HCT116 (cell line): ENCODE measurements at regions not wholly inside any gene's neighbourhood (a gene's known extent, or its start where the extent isn't known, plus 50 kb on each side); places are given as distances from the start of the nearest gene placed in this dataset.
"Not testable (repeated sequence)": the region's sequence is repeated elsewhere in the genome, so short reads cannot be mapped to it uniquely, and the experiment has no call there.

ENCODE experiments used
- ATAC-seq: fragments of 200-7000 bp; cut with Tn5 transposase; 2 replicates; pipeline ENCODE4 v1.9.1; 2020; ENCODE audit warnings: mild to moderate bottlenecking, moderate library complexity
- BruUV-seq: library from RNA; stranded (reverse); fragments of 400-500 nt; replicated peaks from 2 replicates; lab custom pipeline; 2021; lab: Mats Ljungman, UMichigan
- CTCF ChIA-PET: fragments of 300-600 bp; sonication (Branson Sonifier 250); formaldehyde crosslinking; loops from one replicate; lab custom pipeline; 2021; ENCODE audit warnings: antibody characterized with exemption; lab: Charles Lee
- POLR2A ChIA-PET: fragments of 300-600, 350-600 bp; sonication (Branson Sonifier 250); formaldehyde crosslinking; loops from one replicate; lab custom pipeline; 2021; ENCODE audit warnings: antibody characterized with exemption; lab: Charles Lee
- RAD21 ChIA-PET, 2 experiments: fragments of 300-600 bp; sonication (Branson Sonifier 250); formaldehyde crosslinking; loops; one replicate each; lab custom pipeline; 2023; ENCODE audit warnings: low total read pairs in 2 of 2; ENCODE audit not compliant: uncharacterized antibody in 2 of 2, unreplicated experiment in 2 of 2, low non-redundant PET in 1 of 2; lab: Charles Lee
- DNase-seq: peaks from one replicate; pipeline ENCODE4 v3.0.0-alpha.2; 2010; ENCODE audit warnings: low read depth, low spot score
- H2AFZ ChIP-seq: fragments of 200-600 bp; shearing (Covaris generic), sonication (generic); 2 replicates; pipeline ENCODE4 v1.6.1; 2017; ENCODE audit warnings: low read depth, mixed run types, mixed read lengths, antibody characterized with exemption, low read length; ENCODE audit not compliant: poor library complexity, severe bottlenecking
- H3K27ac ChIP-seq: 2 replicates; pipeline ENCODE4 v1.5.1; 2012; ENCODE audit warnings: low read depth, low read length
- H3K27me3 ChIP-seq: fragments of 200-600 bp; sonication (generic); 2 replicates; pipeline ENCODE4 v1.6.1; 2016; ENCODE audit warnings: mixed run types, low read length, mixed read lengths; ENCODE audit not compliant: insufficient read depth
- H3K36me3 ChIP-seq, 2 experiments: fragments of 200-500 bp in 1 of 2; fragments of 200-600 bp in 1 of 2; sonication (Bioruptor generic) in 1 of 2; sonication (generic) in 1 of 2; 2 replicates each; pipeline versions ENCODE4 v1.5.1 to v1.6.1; 2014 to 2016; ENCODE audit warnings: low read length in 2 of 2, inconsistent platforms in 1 of 2, mixed read lengths in 1 of 2, mixed run types in 1 of 2; ENCODE audit not compliant: insufficient read depth in 2 of 2, control insufficient read depth in 1 of 2
- H3K4me1 ChIP-seq, 2 experiments: fragments of 200-600 bp in 1 of 2; sonication (generic) in 1 of 2; 2 replicates each; pipeline versions ENCODE4 v1.5.1 to v1.6.1; 2012 to 2017; ENCODE audit warnings: low read length in 2 of 2, inconsistent platforms in 1 of 2, mild to moderate bottlenecking in 1 of 2, mixed read lengths in 1 of 2, mixed run types in 1 of 2, moderate library complexity in 1 of 2; ENCODE audit not compliant: insufficient read depth in 2 of 2, control insufficient read depth in 1 of 2
- H3K4me2 ChIP-seq: fragments of 200-600 bp; sonication (generic); 2 replicates; pipeline ENCODE4 v1.6.1; 2017; ENCODE audit warnings: mixed run types, low read length, mixed read lengths
- H3K4me3 ChIP-seq, 2 experiments: fragments of 200-600 bp in 1 of 2; sonication (generic) in 1 of 2; replicated peaks in 1 of 2; 2 replicates each; pipeline ENCODE4 v1.5.1; 2011 to 2016; ENCODE audit warnings: low read length in 2 of 2, control low read depth in 1 of 2, low read depth in 1 of 2, mild to moderate bottlenecking in 1 of 2, mixed read lengths in 1 of 2, mixed run types in 1 of 2
- H3K79me2 ChIP-seq: fragments of 200-600 bp; sonication (generic); 2 replicates; pipeline ENCODE4 v1.6.1; 2017; ENCODE audit warnings: mild to moderate bottlenecking, mixed run types, low read length, moderate library complexity, mixed read lengths; ENCODE audit not compliant: insufficient read depth
- H3K9ac ChIP-seq: fragments of 200-600 bp; sonication (generic); 2 replicates; pipeline ENCODE4 v1.6.1; 2016; ENCODE audit warnings: low read length, mixed read lengths
- H3K9me2 ChIP-seq: fragments of 200-600 bp; sonication (generic), shearing (Covaris generic); 2 replicates; pipeline ENCODE4 v1.6.1; 2017; ENCODE audit warnings: mixed run types, mild to moderate bottlenecking, moderate library complexity; ENCODE audit not compliant: insufficient read depth
- H3K9me3 ChIP-seq, 2 experiments: fragments of 200-500 bp in 1 of 2; fragments of 200-600 bp in 1 of 2; sonication (Bioruptor generic) in 1 of 2; sonication (generic) in 1 of 2; 2 replicates each; pipeline ENCODE4 v1.6.1; 2014 to 2017; ENCODE audit warnings: low read length in 2 of 2, mixed read lengths in 2 of 2, inconsistent platforms in 1 of 2, low read depth in 1 of 2, mild to moderate bottlenecking in 1 of 2, mixed run types in 1 of 2, moderate library complexity in 1 of 2; ENCODE audit not compliant: control insufficient read depth in 1 of 2, insufficient read depth in 1 of 2
- H4K20me1 ChIP-seq: fragments of 200-600 bp; sonication (generic), shearing (Covaris generic); 2 replicates; pipeline ENCODE4 v1.6.1; 2017; ENCODE audit warnings: mixed run types, mild to moderate bottlenecking, moderate library complexity; ENCODE audit not compliant: insufficient read depth
- EGR1 ChIP-seq: IDR thresholded peaks from 2 replicates; pipeline ENCODE4 v1.6.1; 2012; ENCODE audit warnings: low read depth
- ELF1 ChIP-seq: IDR thresholded peaks from 2 replicates; pipeline ENCODE4 v1.6.1; 2012; ENCODE audit warnings: low read depth, borderline replicate concordance
- EZH2 ChIP-seq: fragments of 200-600 bp; sonication (generic); IDR thresholded peaks from 2 replicates; pipeline ENCODE4 v1.6.1; 2017; ENCODE audit warnings: antibody characterized with exemption, mixed run types
- JUND ChIP-seq: IDR thresholded peaks from 2 replicates; pipeline ENCODE4 v1.6.1; 2012
- POLR2A ChIP-seq: IDR thresholded peaks from 2 replicates; pipeline ENCODE4 v1.7.0; 2011; ENCODE audit warnings: borderline replicate concordance; ENCODE audit not compliant: insufficient read depth, insufficient read length; ENCODE audit errors: extremely low read depth
- POLR2AphosphoS5 ChIP-seq: IDR thresholded peaks from 2 replicates; pipeline ENCODE4 v1.6.1; 2011; ENCODE audit warnings: mild to moderate bottlenecking, low read depth, low read length, moderate library complexity
- SP1 ChIP-seq: IDR thresholded peaks from 2 replicates; pipeline ENCODE4 v1.6.1; 2012; ENCODE audit warnings: low read depth
- intact Hi-C: fragments of 100-400 bp; cut with micrococcal nuclease; formaldehyde crosslinking; loops from 2 replicates; pipeline ENCODE4 v1.10.0; 2022
- TF ChIP-seq, protein P1 (sequence below), 3 experiments: fragments of 200-600 bp in 1 of 3; sonication (generic) in 1 of 3; IDR thresholded peaks in 2 of 3; conservative IDR thresholded peaks in 1 of 3; 2 replicates each; pipeline ENCODE4 v1.5.1; 2012 to 2017; ENCODE audit warnings: low read depth in 2 of 3, low read length in 2 of 3, antibody characterized with exemption in 1 of 3, borderline replicate concordance in 1 of 3, control low read depth in 1 of 3, mild to moderate bottlenecking in 1 of 3, mixed read lengths in 1 of 3, mixed run types in 1 of 3, moderate library complexity in 1 of 3; ENCODE audit not compliant: insufficient read depth in 1 of 3

DNA sequence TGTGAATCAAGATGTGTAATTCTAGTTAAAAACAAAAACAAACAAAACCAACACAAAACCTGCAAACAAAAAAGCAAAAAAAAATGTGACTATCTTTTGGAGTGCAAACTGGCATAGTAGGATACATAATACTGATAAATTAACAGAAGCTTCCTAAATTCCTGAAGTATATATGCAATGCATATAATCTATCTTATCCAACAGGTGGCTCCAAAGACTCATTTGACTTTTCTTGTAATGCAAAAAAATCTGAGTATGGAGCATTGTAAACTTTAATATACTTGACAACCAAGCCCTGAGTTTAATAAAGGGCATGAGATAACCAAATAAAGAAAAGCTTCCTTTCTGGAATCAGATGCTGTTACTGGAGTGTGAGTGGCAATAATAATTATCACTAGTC lies 1003.6 kb downstream of the FSCB start:
- H2AFZ ChIP-seq, result no peak overlapping the region
- TF ChIP-seq JUND (no peak), POLR2AphosphoS5 (no peak), EZH2 (no peak), SP1 (no peak), POLR2A (no peak), EGR1 (no peak), ELF1 (no peak)
- TF ChIP-seq, protein P1, sequence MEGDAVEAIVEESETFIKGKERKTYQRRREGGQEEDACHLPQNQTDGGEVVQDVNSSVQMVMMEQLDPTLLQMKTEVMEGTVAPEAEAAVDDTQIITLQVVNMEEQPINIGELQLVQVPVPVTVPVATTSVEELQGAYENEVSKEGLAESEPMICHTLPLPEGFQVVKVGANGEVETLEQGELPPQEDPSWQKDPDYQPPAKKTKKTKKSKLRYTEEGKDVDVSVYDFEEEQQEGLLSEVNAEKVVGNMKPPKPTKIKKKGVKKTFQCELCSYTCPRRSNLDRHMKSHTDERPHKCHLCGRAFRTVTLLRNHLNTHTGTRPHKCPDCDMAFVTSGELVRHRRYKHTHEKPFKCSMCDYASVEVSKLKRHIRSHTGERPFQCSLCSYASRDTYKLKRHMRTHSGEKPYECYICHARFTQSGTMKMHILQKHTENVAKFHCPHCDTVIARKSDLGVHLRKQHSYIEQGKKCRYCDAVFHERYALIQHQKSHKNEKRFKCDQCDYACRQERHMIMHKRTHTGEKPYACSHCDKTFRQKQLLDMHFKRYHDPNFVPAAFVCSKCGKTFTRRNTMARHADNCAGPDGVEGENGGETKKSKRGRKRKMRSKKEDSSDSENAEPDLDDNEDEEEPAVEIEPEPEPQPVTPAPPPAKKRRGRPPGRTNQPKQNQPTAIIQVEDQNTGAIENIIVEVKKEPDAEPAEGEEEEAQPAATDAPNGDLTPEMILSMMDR (IDR thresholded peaks at IDR 0.05 in 2 of 3, conservative IDR thresholded peaks at IDR 0.05 in 1 of 3; ENCODE audit: borderline replicate concordance in 1 of 3, insufficient read depth in 1 of 3, low read depth in 2 of 3, low read length in 2 of 3), result 0 out of 6 replicates have a peak, but pooled peaks of 1 of the 3 experiments have one; percentile 11
- no peaks in the 10 kb centered on the region for H3K4me1 ChIP-seq
- H3K27ac ChIP-seq, result no peak overlapping the region
- H3K27me3 ChIP-seq, result no peaks in the 10 kb centered on the region
- no peaks in the 10 kb centered on the region for H4K20me1 ChIP-seq
- ChIA-PET RAD21 (no interaction called here), CTCF (interaction anchor here (1.2 kb wide), 1 partner anchor 9 kb away, joined by 3 read pairs; no protein-coding TSS in a partner anchor), POLR2A (no interaction called here)
- H3K4me3 ChIP-seq, result no peak overlapping the region
- H3K9ac ChIP-seq, result no peak overlapping the region
- H3K9me3 ChIP-seq, result no peaks in the 10 kb centered on the region
- no TSS peak for BruUV-seq
- no peak overlapping the region for H3K4me2 ChIP-seq
- ATAC-seq (no peak), DNase-seq (no peak)
- H3K79me2 ChIP-seq, result no peaks in the 10 kb centered on the region
- no peaks in the 10 kb centered on the region for H3K9me2 ChIP-seq
- intact Hi-C loops, result loop anchor here (10.0 kb wide), 2 partner anchors 391 to 1151 kb away; no protein-coding TSS in a partner anchor
- H3K36me3 ChIP-seq, result no peaks in the 10 kb centered on the region

- H2AFZ ChIP-seq, RAD21 ChIA-PET, H3K9ac ChIP-seq, H3K4me2 ChIP-seq, H3K79me2 ChIP-seq, H3K4me1 ChIP-seq, H3K27me3 ChIP-seq, H3K9me2 ChIP-seq, H3K27ac ChIP-seq, POLR2A ChIA-PET, H3K36me3 ChIP-seq, CTCF ChIA-PET, intact Hi-C loops, DNase-seq, H4K20me1 ChIP-seq, ATAC-seq, H3K9me3 ChIP-seq, BruUV-seq, H3K4me3 ChIP-seq: not testable (repeated sequence)
These were observed 1014.7 kb downstream of the FSCB start for GRCh38 chr14:43492359-43492758.
